ENCODE measurements at regions not wholly inside any gene's neighbourhood (a gene's known extent, or its start where the extent isn't known, plus 50 kb on each side); places are given as distances from the start of the nearest gene placed in this dataset.
"Not testable (repeated sequence)": the region's sequence is repeated elsewhere in the genome, so short reads cannot be mapped to it uniquely, and the experiment has no call there.

- no peak for DNase-seq (ENCODE audit: low read depth)
Observed at GRCh38 chr6:139962654-139963347, 588.4 kb upstream of the CITED2 start.

GRCh38 chr6:139961190-139961589, 586.7 kb upstream of the CITED2 start:
- no peak for DNase-seq (ENCODE audit: low read depth)

GRCh38 chr6:139960671-139961070, 586.2 kb upstream of the CITED2 start:
- DNase-seq (ENCODE audit: low read depth): no peak

- DNase-seq (ENCODE audit: low read depth): no peak
Observed at GRCh38 chr6:139955366-139956155, 581.1 kb upstream of the CITED2 start.

- no peak for DNase-seq (ENCODE audit: low read depth)
Observed at GRCh38 chr6:139954463-139955071, 580.1 kb upstream of the CITED2 start.

GRCh38 chr6:139953780-139954179, 579.3 kb upstream of the CITED2 start:
- DNase-seq (ENCODE audit: low read depth): not testable (repeated sequence)

- no peak for DNase-seq (ENCODE audit: low read depth)
Observed at GRCh38 chr6:139951172-139951571, 576.7 kb upstream of the CITED2 start.

- DNase-seq (ENCODE audit: low read depth): no peak
Observed at GRCh38 chr6:139944976-139945375, 570.5 kb upstream of the CITED2 start.

- no peak for DNase-seq (ENCODE audit: low read depth)
Observed at GRCh38 chr6:139944131-139944530, 569.7 kb upstream of the CITED2 start.

- DNase-seq (ENCODE audit: low read depth): peak; percentile 82
Observed at GRCh38 chr6:139943391-139943790, 568.9 kb upstream of the CITED2 start.

- no peak for DNase-seq (ENCODE audit: low read depth)
Observed at GRCh38 chr6:139942331-139942730, 567.9 kb upstream of the CITED2 start.

GRCh38 chr6:139941826-139942225, 567.4 kb upstream of the CITED2 start:
- DNase-seq (ENCODE audit: low read depth): no peak

- DNase-seq (ENCODE audit: low read depth): peak; percentile 37
Observed at GRCh38 chr6:139940741-139941729, 566.6 kb upstream of the CITED2 start.

GRCh38 chr6:139939189-139939979, 564.9 kb upstream of the CITED2 start:
- no peak for DNase-seq (ENCODE audit: low read depth)

- DNase-seq (ENCODE audit: low read depth): no peak
Observed at GRCh38 chr6:139932671-139933070, 558.2 kb upstream of the CITED2 start.

- DNase-seq (ENCODE audit: low read depth): no peak
Observed at GRCh38 chr6:139931747-139932146, 557.3 kb upstream of the CITED2 start.

- DNase-seq (ENCODE audit: low read depth): no peak
Observed at GRCh38 chr6:139927742-139928305, 553.4 kb upstream of the CITED2 start.

GRCh38 chr6:139927236-139927635, 552.8 kb upstream of the CITED2 start:
- peak; percentile 85 for DNase-seq (ENCODE audit: low read depth)

GRCh38 chr6:139926711-139927110, 552.3 kb upstream of the CITED2 start:
- DNase-seq (ENCODE audit: low read depth): peak; percentile 45

- peak; percentile 77 for DNase-seq (ENCODE audit: low read depth)
Observed at GRCh38 chr6:139925894-139926641, 551.6 kb upstream of the CITED2 start.
